T-helper 2 cell treated with Interferon-gamma antibody and Interleukin-4, amounts not matched to agents 100 ng/mL and 5 ng/mL, for 36 hours (primary cell): ENCODE measurements at regions not wholly inside any gene's neighbourhood (a gene's known extent, or its start where the extent isn't known, plus 50 kb on each side); places are given as distances from the start of the nearest gene placed in this dataset.
"Not testable (repeated sequence)": the region's sequence is repeated elsewhere in the genome, so short reads cannot be mapped to it uniquely, and the experiment has no call there.

ENCODE experiments used
- intact Hi-C: fragments of 100-400 bp; cut with micrococcal nuclease; formaldehyde crosslinking; loops from one replicate; pipeline ENCODE4 v1.15.1; 2023

DNA sequence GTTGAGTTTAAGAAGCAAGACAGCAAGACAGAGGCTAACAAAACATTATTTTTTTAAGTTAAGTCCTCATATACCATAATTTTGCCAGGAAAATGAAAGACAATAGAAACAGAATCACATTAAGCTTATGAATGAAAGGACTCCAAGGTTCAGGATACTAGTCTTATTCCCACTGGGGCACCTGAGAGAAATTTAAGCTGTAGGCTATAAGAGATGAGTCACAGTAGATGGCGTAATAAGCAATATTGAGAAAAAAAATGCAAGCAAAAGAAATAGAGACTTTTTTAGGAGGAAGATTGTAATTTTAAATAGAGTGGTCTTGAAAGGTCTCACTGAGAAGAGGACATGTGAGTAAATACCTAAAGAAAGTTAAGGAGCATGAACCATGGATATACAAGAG lies 57.1 kb upstream of the KIF2B start:
- intact Hi-C loops = no loop called here

- intact Hi-C loops = no loop called here
Observed at GRCh38 chr17:53765129-53765528, 57.6 kb upstream of the KIF2B start.

GRCh38 chr17:53757559-53757958 lies 65.2 kb upstream of the KIF2B start:
- intact Hi-C loops = no loop called here

DNA sequence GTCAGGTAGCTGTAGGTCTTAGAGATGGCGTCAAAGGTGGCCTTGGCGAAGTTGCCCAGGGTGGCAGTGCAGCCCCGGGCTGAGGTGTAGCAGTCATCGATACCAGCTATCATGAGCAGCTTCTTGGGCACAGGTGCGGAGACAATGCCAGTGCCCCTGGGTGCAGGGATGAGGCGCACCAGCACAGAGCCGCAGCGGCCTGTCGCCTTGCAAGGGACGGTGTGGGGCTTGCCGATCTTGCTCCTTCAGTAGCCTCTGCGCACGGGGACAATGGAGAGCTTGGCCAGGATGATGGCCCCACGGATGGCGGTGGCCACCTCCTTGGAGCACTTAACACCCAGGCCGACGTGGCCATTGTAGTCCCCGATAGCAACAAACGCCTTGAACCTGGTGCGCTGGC lies 65.6 kb upstream of the KIF2B start:
- intact Hi-C loops = not testable (repeated sequence)

- intact Hi-C loops = no loop called here
Observed at GRCh38 chr17:53749178-53749577, 73.5 kb upstream of the KIF2B start.

- intact Hi-C loops = not testable (repeated sequence)
Observed at GRCh38 chr17:53748159-53748820, 74.4 kb upstream of the KIF2B start.

- intact Hi-C loops = no loop called here
Observed at GRCh38 chr17:53740312-53740711, 82.4 kb upstream of the KIF2B start.

DNA sequence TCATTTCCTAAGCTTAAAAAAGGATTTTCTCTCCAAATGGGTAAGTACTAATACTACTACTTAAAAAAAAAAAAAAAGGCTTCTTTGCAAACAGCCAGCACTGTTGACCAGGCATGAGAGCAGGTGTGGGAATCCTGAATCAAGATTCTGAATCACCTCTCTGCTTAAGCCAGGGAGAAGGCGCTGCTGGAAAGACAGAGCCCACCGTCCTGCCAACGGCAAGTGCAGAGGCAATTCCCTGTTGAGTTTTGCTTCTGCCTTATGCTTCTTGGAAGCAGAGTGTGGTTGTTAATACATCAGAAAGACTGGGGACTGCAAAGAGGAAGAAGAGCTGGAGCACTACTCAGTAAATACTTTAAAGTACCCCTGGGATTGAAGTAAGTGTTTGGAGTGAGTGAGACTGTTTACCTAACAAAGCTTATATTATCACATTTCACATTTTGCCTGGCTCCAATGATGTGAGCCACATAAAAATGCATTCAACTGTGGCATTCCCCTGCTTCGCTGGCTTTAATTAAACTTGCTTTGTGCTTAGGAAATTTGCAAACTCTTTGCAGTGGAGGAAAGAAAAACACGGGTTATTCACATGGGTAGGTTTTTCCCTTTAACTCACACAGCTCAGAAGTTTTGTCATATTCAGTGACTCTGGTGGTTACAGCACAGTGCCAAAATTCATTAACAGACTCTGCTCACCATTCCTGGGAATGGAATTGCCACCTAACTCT lies 86.0 kb upstream of the KIF2B start:
- intact Hi-C loops = no loop called here

GRCh38 chr17:53724726-53725125 lies 98.0 kb upstream of the KIF2B start:
- intact Hi-C loops = no loop called here

DNA sequence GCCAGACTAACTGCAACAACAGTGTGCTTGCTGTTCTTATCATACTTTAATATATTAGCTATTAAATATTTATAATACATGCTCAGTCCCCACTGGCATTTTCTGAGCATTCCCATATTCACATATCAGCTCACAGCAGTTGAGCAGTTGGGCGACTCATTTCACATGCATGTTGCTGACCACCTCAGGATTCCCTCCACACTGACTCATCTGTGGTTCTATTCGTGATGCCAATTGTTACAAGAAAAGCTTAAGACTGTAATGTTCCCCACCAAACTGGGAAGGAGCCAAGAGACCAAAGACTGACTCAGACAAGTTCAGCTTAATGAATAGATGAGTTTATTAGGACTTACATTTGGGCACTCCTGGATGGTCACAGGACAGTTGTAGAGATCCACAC lies 100.3 kb upstream of the KIF2B start:
- intact Hi-C loops = no loop called here

- intact Hi-C loops = no loop called here
Observed at GRCh38 chr17:53721101-53721500, 101.6 kb upstream of the KIF2B start.

GRCh38 chr17:53719229-53719628 lies 103.5 kb upstream of the KIF2B start:
- intact Hi-C loops = no loop called here

DNA sequence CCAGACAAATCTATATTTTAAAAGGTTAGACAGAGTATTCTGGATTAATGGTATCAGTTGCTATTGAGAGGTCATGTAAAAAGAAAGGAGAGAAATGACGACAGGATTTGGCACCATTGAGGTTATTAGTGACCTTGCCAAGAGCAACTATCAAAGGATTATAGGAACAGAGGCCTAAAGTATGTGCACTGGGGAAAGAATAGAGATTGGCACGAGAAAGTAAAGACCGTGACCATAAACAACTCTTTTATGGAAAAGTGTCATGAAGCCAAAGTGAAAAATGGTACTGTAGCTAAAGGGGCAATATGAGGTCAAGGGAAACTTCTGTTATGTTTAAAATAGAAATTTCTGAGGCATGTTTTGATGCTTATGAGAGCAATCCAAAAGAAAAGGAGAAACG lies 115.2 kb upstream of the KIF2B start:
- intact Hi-C loops = no loop called here

DNA sequence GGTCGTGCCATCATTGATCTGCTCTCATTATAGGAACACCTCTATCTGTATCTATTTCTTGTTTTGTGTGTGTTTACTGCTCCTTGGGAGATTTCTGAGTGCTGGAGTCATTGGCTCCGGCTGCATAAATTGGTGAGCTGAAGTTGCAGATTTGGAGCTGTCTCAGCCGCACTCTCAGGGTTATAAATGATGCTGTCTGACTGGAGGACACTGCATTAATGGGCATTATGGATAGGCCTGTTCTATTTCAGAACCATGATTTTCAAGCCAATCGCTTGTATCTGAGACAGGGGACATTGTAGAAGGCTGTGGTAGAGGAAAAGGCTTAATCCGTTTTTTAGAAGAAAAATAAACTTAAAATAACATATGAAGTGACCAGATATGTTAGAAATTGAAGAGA lies 126.4 kb upstream of the KIF2B start:
- intact Hi-C loops = no loop called here

- intact Hi-C loops = no loop called here
Observed at GRCh38 chr17:53687324-53687723, 135.4 kb upstream of the KIF2B start.

DNA sequence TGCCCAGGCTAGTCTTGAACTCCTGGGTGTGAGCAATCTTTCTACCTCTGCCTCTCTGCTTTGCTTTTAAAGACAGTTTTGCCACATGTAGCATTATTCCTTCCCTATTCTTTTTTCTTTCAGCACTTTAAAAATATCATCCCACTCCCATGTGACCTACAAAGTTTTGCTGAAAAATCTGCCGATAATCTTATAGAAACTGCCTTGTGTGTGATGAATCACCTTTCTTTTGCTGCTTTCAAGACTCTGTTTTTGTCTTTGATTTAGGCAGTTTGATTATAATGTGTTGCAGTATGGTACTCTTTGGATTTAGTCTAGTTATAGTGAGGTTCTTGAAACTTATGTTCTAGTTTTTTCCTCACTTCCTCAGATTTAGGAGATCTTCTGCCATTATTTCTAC lies 142.0 kb upstream of the KIF2B start:
- intact Hi-C loops = no loop called here

DNA sequence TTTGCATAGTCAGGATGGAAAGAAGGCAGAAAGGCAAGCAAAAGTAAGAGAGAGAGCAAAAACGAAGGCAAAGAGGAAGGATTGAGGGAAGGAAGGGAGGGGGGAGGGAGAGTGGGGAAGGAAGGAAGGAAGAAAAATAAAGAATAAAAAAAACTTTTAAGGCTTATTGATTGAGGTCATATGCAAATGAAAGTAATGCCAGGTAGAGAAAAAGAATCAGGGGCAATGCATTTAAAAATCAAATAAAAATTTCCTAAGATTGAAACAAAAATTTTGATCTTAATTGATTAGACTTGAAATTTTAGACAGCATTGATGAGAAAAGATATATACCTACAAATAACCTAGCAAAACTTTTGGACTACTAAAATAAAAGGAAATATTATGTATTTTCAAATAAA lies 153.9 kb upstream of the KIF2B start:
- intact Hi-C loops = no loop called here

- intact Hi-C loops = no loop called here
Observed at GRCh38 chr17:53662608-53663007, 160.1 kb upstream of the KIF2B start.

- intact Hi-C loops = no loop called here
Observed at GRCh38 chr17:53659181-53659580, 163.5 kb upstream of the KIF2B start.

- intact Hi-C loops = no loop called here
Observed at GRCh38 chr17:53655591-53655990, 167.1 kb upstream of the KIF2B start.

DNA sequence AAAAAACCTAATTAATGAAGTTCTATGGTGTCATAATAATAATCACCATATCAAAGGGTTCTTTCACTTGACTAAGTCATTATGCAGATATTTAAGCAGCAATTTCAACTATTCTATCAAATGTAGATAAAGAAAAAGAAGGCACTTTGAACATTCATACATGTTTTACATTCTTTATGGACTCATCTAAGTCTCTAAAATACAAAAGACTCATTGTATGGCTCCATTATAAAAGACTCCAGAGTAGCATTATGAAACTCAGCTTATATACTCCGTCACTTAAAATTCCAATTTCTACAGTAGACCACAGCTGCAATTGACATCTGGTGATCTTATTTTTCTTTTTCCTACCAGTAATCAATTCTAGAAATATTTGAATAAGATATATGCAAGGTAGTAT lies 173.5 kb upstream of the KIF2B start:
- intact Hi-C loops = no loop called here

DNA sequence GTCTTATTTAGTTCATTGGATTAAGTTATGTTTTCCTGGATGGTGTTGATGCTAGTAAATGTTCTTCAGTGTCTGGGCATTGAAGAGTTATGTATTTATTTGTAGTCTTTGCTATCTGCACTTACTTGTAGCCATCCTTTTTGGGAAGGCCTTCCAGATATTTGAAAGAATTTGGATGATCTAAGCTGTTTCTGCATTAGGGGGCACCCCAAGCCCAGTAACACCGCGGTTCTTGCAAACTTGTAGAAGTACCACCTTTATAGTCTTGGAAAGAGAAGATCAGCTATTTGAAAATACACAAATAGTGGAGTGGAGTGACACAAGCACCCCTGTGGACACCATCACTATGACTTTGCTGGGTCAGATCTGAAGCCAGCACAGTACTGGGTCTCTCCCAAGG lies 175.9 kb upstream of the KIF2B start:
- intact Hi-C loops = no loop called here

DNA sequence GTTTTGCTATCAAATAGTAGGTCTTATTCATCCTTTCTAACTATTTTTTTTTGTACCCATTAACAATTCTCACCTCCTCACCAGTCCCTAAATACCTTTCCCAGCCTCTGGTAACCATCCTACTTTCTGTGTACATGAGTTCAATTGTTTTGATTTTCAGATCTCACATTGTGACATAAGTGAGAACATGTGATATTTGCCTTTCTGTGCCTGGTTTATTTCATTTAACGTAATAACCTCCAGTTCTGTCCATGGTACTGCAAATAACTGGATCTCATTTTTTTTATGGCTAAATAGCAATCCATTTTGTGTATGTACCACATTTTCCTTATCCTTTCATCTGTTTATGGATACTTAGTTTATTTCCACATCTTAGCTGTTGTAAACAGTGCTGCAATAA lies 181.9 kb upstream of the KIF2B start:
- intact Hi-C loops = no loop called here
